Glutamatergic neuron (in vitro differentiated cells): ENCODE measurements at regions not wholly inside any gene's neighbourhood (a gene's known extent, or its start where the extent isn't known, plus 50 kb on each side); places are given as distances from the start of the nearest gene placed in this dataset.

Source experiments
- DNase-seq: peaks from one replicate; pipeline ENCODE4 v3.0.0; 2022
- H3K27ac Mint-ChIP-seq: one replicate; pipeline ENCODE4 v1.8.0; 2020; ENCODE audit warnings: mild to moderate bottlenecking, mixed read lengths, inconsistent platforms; ENCODE audit not compliant: unreplicated experiment
- H3K27me3 Mint-ChIP-seq: one replicate; pipeline ENCODE4 v1.8.0; 2020; ENCODE audit warnings: mild to moderate bottlenecking, moderate library complexity, mixed read lengths, inconsistent platforms; ENCODE audit not compliant: unreplicated experiment
- H3K36me3 Mint-ChIP-seq: one replicate; pipeline ENCODE4 v1.8.0; 2020; ENCODE audit warnings: mild to moderate bottlenecking, mixed read lengths, inconsistent platforms; ENCODE audit not compliant: unreplicated experiment
- H3K4me1 Mint-ChIP-seq: one replicate; pipeline ENCODE4 v1.8.0; 2020; ENCODE audit warnings: mild to moderate bottlenecking, low read depth, mixed read lengths, inconsistent platforms; ENCODE audit not compliant: unreplicated experiment
- H3K4me3 Mint-ChIP-seq: one replicate; pipeline ENCODE4 v1.8.0; 2020; ENCODE audit warnings: mild to moderate bottlenecking, mixed read lengths, inconsistent platforms; ENCODE audit not compliant: unreplicated experiment
- H3K9me3 Mint-ChIP-seq: one replicate; pipeline ENCODE4 v1.8.0; 2020; ENCODE audit warnings: mild to moderate bottlenecking, moderate library complexity, mixed read lengths, inconsistent platforms; ENCODE audit not compliant: unreplicated experiment
- TF ChIP-seq, protein P1 (sequence below): fragments of 200-600 bp; sonication (generic); IDR thresholded peaks from one replicate; pipeline ENCODE4 v1.5.0; 2021; ENCODE audit not compliant: partially characterized antibody, unreplicated experiment

DNA sequence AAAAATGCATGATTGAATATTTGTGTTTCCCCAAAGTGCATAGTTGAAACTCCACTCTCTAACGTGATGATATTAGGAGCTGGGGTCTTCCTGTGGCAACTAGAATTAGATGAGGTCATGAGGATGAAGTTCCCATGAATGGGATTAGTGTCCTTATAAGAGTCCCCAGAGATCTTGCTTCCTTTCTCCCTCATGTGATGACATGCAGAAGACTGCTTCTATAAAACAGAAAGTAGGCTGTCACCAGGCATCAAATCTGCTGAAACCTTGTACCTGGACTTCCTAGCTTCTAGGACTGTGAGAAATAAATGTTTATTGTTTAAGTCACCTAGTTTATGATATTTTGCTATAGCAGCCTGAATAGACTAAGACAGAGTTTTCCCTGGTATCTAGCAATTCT is 586.5 kb upstream of the EPHA7 start:
- Mint-ChIP-seq H3K9me3 (no peaks in the 10 kb centered on the region), H3K27ac (no peak overlapping the region), H3K4me1 (peaks cover 4% of the 10 kb centered on the region), H3K36me3 (no peaks in the 10 kb centered on the region), H3K27me3 (no peaks in the 10 kb centered on the region), H3K4me3 (no peak overlapping the region)
- TF ChIP-seq, protein P1, sequence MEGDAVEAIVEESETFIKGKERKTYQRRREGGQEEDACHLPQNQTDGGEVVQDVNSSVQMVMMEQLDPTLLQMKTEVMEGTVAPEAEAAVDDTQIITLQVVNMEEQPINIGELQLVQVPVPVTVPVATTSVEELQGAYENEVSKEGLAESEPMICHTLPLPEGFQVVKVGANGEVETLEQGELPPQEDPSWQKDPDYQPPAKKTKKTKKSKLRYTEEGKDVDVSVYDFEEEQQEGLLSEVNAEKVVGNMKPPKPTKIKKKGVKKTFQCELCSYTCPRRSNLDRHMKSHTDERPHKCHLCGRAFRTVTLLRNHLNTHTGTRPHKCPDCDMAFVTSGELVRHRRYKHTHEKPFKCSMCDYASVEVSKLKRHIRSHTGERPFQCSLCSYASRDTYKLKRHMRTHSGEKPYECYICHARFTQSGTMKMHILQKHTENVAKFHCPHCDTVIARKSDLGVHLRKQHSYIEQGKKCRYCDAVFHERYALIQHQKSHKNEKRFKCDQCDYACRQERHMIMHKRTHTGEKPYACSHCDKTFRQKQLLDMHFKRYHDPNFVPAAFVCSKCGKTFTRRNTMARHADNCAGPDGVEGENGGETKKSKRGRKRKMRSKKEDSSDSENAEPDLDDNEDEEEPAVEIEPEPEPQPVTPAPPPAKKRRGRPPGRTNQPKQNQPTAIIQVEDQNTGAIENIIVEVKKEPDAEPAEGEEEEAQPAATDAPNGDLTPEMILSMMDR = no peak
- no peak for DNase-seq

DNA sequence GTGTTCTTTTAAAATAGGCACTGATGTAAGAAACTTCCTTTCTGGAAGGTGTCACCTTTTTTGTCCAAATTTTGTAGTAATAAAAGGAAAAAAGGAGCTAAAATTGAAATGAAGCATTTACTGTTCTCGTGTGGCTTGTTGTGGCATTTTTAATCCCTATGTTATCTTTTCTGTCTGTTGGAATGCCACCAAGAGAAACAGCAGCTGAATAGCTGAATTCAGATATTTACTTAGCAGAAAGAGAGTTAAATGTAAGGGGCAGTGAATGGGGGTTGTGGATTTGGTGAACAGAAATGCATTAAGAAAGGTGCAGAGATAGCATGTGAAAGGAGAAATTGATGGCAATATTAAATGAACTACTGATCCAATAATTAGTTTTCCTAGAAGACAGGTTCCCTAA is 573.6 kb upstream of the EPHA7 start:
- no peaks in the 10 kb centered on the region for H3K36me3 Mint-ChIP-seq
- H3K27me3 Mint-ChIP-seq = no peaks in the 10 kb centered on the region
- no peaks in the 10 kb centered on the region for H3K9me3 Mint-ChIP-seq
- no peak overlapping the region for H3K27ac Mint-ChIP-seq
- TF ChIP-seq, protein P1 = no peak
- no peaks in the 10 kb centered on the region for H3K4me1 Mint-ChIP-seq
- H3K4me3 Mint-ChIP-seq = no peak overlapping the region
- no peak for DNase-seq

DNA sequence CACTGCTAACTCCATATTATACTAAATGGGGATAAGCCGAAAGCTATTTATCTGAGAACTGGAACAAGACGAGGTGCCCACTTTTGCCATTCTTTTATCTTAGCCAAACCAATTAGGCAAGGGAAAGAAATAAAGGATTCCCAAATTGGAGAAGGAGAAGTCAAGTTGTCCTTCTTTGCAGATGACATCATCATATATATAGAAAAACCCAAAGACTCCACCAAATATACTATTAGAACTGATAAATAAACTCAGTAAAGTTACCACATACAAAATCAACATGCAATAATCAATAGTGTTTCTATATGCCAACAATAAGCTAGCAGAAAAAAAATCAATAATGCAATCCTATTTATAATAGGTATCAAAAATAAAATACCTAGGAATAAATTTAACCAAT is 570.3 kb upstream of the EPHA7 start:
- no peaks in the 10 kb centered on the region for H3K27me3 Mint-ChIP-seq
- no peak overlapping the region for H3K27ac Mint-ChIP-seq
- no peak for DNase-seq
- H3K4me1 Mint-ChIP-seq = peaks cover 3% of the 10 kb centered on the region
- TF ChIP-seq, protein P1 = no peak
- H3K4me3 Mint-ChIP-seq = no peak overlapping the region
- no peaks in the 10 kb centered on the region for H3K36me3 Mint-ChIP-seq
- H3K9me3 Mint-ChIP-seq = peaks cover 1% of the 10 kb centered on the region

DNA sequence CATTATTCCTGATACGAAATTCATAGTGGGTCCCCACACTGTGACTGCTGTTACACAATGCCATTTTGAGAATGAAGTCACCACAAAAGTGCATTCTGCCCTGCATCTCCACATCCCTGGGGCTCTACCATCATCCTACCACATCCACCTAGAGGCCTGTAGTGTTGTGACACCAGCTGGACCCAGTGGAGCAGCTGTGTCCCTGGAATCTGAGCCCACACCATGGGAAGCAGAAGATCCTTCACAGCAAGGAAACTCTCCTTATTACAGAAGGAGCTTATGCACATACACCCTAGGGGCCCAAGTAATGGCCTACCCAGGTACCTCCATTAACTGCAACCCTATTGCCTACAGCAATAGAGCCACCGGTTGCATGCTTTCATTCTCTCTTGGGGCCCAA is 566.6 kb upstream of the EPHA7 start:
- peaks cover 1% of the 10 kb centered on the region for H3K9me3 Mint-ChIP-seq
- TF ChIP-seq, protein P1 = no peak
- H3K27ac Mint-ChIP-seq = no peak overlapping the region
- no peak overlapping the region for H3K4me3 Mint-ChIP-seq
- H3K4me1 Mint-ChIP-seq = peaks cover 3% of the 10 kb centered on the region
- DNase-seq = peak; percentile 31
- no peaks in the 10 kb centered on the region for H3K36me3 Mint-ChIP-seq
- H3K27me3 Mint-ChIP-seq = no peaks in the 10 kb centered on the region

DNA sequence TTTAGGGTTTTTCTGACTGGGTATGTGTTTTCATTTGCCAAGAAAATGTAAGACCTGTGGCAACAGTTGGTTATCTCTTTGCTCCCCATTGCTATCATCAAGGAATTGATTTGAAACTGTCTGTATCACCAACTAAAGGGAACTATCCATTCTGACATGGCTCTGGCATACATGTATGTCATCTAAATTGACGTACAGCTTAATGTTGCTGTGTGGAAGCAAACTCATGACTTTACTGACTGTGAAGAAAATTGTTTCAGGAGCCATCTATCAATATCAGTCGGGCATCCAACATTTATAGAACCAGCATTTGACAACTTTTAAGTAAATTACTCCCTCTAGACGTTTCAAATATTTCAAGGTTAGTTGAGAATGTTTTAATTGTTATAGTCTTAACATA is 555.8 kb upstream of the EPHA7 start:
- DNase-seq = no peak
- Mint-ChIP-seq H3K9me3 (no peaks in the 10 kb centered on the region), H3K4me3 (no peak overlapping the region), H3K36me3 (no peaks in the 10 kb centered on the region), H3K27ac (no peak overlapping the region), H3K4me1 (no peaks in the 10 kb centered on the region), H3K27me3 (no peaks in the 10 kb centered on the region)
- TF ChIP-seq, protein P1 = no peak
